B cell (primary cell): ENCODE measurements at regions not wholly inside any gene's neighbourhood (a gene's known extent, or its start where the extent isn't known, plus 50 kb on each side); places are given as distances from the start of the nearest gene placed in this dataset.

ENCODE experiments used
- EZH2 ChIP-seq: IDR thresholded peaks from 2 replicates; pipeline ENCODE4 v1.6.1; 2012; ENCODE audit warnings: borderline replicate concordance, low read depth, mild to moderate bottlenecking, moderate library complexity, low read length; ENCODE audit not compliant: insufficient read depth, poor library complexity, severe bottlenecking
- TF ChIP-seq, protein P1 (sequence below): fragments of 200-600 bp; IDR thresholded peaks from one replicate; pipeline ENCODE4 v1.8.0; 2022; ENCODE audit warnings: antibody characterized with exemption, mild to moderate bottlenecking

DNA sequence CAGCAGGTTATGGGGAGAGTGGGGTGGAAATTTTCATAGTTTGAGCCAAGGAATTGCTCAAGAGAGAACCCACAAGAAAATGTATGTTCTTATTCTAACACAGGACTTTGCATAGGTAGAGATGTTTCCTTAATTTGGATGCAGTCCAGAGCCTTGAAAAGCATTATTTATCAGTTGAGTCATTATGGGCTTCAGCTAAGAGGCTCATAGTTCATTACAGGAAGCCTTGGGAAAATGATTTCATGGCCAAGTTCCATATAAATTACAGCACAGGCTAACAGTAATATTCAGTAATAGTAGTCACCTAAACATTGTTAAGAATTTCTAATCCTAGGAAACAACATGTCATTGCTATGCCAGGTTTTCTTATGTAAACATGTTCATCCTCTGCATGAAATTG, 131.1 kb upstream of the PTPRZ1 start:
- TF ChIP-seq, protein P1, sequence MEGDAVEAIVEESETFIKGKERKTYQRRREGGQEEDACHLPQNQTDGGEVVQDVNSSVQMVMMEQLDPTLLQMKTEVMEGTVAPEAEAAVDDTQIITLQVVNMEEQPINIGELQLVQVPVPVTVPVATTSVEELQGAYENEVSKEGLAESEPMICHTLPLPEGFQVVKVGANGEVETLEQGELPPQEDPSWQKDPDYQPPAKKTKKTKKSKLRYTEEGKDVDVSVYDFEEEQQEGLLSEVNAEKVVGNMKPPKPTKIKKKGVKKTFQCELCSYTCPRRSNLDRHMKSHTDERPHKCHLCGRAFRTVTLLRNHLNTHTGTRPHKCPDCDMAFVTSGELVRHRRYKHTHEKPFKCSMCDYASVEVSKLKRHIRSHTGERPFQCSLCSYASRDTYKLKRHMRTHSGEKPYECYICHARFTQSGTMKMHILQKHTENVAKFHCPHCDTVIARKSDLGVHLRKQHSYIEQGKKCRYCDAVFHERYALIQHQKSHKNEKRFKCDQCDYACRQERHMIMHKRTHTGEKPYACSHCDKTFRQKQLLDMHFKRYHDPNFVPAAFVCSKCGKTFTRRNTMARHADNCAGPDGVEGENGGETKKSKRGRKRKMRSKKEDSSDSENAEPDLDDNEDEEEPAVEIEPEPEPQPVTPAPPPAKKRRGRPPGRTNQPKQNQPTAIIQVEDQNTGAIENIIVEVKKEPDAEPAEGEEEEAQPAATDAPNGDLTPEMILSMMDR: no peak
- no peak for TF ChIP-seq EZH2
